Peyer's patch (tissue), 4 donors: ENCODE measurements at regions not wholly inside any gene's neighbourhood (a gene's known extent, or its start where the extent isn't known, plus 50 kb on each side); places are given as distances from the start of the nearest gene placed in this dataset.

Experiments used
- POLR2A ChIP-seq, 2 donors: fragments of 450-650 bp; IDR thresholded peaks; one replicate each; pipeline ENCODE4 v1.5.1; 2017; ENCODE audit warnings: antibody characterized with exemption in 2 of 2, mild to moderate bottlenecking in 2 of 2, moderate library complexity in 2 of 2
- TF ChIP-seq, protein P1 (sequence below), 6 experiments: fragments of 450-650 bp in 4 of 6; fragments of 200-600 bp in 2 of 6; sonication (generic) in 1 of 6; IDR thresholded peaks; one replicate each; pipeline ENCODE4 v1.5.1; 2017 to 2019; ENCODE audit warnings: antibody characterized with exemption in 6 of 6, mild to moderate bottlenecking in 3 of 6, moderate library complexity in 1 of 6

DNA sequence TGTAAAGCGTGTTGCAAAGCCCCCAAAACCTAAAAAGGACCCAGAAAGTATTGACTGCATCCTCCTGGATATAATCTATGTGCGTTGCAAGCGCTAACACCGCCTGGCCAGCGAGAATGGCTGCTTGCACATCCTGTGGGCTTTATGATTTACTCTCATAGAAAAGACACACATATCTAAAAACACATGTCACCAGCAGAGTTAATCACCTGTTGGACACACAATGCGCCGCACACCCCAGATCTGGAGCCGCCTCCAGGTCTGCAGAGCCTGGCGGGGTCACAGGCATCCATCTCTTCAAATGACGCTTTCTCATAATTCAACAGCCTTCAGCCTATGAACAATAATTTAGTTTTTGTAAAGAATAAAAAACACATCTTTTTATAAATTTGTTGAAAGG, 186.5 kb downstream of the RTP5 start:
- TF ChIP-seq, protein P1, sequence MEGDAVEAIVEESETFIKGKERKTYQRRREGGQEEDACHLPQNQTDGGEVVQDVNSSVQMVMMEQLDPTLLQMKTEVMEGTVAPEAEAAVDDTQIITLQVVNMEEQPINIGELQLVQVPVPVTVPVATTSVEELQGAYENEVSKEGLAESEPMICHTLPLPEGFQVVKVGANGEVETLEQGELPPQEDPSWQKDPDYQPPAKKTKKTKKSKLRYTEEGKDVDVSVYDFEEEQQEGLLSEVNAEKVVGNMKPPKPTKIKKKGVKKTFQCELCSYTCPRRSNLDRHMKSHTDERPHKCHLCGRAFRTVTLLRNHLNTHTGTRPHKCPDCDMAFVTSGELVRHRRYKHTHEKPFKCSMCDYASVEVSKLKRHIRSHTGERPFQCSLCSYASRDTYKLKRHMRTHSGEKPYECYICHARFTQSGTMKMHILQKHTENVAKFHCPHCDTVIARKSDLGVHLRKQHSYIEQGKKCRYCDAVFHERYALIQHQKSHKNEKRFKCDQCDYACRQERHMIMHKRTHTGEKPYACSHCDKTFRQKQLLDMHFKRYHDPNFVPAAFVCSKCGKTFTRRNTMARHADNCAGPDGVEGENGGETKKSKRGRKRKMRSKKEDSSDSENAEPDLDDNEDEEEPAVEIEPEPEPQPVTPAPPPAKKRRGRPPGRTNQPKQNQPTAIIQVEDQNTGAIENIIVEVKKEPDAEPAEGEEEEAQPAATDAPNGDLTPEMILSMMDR (IDR thresholded peaks at IDR 0.05), result no peak
- no peak for TF ChIP-seq POLR2A (IDR thresholded peaks at IDR 0.05)
